ENCODE measurements at regions not wholly inside any gene's neighbourhood (a gene's known extent, or its start where the extent isn't known, plus 50 kb on each side); places are given as distances from the start of the nearest gene placed in this dataset.

GRCh38 chr13:105389373-105389772 is 1146.1 kb downstream of the EFNB2 start:
- TF ChIP-seq, protein P1, sequence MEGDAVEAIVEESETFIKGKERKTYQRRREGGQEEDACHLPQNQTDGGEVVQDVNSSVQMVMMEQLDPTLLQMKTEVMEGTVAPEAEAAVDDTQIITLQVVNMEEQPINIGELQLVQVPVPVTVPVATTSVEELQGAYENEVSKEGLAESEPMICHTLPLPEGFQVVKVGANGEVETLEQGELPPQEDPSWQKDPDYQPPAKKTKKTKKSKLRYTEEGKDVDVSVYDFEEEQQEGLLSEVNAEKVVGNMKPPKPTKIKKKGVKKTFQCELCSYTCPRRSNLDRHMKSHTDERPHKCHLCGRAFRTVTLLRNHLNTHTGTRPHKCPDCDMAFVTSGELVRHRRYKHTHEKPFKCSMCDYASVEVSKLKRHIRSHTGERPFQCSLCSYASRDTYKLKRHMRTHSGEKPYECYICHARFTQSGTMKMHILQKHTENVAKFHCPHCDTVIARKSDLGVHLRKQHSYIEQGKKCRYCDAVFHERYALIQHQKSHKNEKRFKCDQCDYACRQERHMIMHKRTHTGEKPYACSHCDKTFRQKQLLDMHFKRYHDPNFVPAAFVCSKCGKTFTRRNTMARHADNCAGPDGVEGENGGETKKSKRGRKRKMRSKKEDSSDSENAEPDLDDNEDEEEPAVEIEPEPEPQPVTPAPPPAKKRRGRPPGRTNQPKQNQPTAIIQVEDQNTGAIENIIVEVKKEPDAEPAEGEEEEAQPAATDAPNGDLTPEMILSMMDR (IDR thresholded peaks at IDR 0.05; ENCODE audit: low read depth, low read length, poor library complexity, severe bottlenecking), result no peak
- no peak for TF ChIP-seq EZH2phosphoT487 (IDR thresholded peaks at IDR 0.05; ENCODE audit: borderline replicate concordance, low read length)
